ENCODE measurements at regions not wholly inside any gene's neighbourhood (a gene's known extent, or its start where the extent isn't known, plus 50 kb on each side); places are given as distances from the start of the nearest gene placed in this dataset.

DNA sequence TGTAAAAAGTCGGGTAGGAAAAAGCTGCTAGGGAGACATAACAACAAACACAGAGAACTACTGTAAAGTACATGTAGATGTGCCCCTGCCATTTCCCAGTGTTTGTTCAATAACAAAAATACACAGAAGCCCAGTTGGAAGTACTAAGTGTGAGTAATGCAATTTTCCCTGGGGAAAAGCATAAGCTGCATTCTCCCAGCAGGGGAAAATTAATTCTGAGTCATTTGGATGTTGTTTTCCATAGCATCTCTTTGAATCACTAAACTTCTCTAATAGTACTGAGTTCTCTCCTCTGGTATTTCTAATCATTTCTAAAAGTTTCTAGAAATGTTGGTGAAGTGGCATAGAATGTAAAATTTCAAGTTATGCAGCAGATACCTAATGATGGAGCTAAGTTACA, 1114.9 kb downstream of the C4orf33 start:
- Histone ChIP-seq H3K27me3 (replicated peaks; ENCODE audit: insufficient read depth) (no peaks in the 10 kb centered on the region), H3K36me3 (no peaks in the 10 kb centered on the region), H3K4me3 (no peak overlapping the region), H3K9me3 (no peaks in the 10 kb centered on the region), H3K4me1 (replicated peaks) (no peaks in the 10 kb centered on the region), H3K27ac (no peak overlapping the region)
- WGBS, result 17% methylated on average over 1 of the region's 1 CpG
- no peak for DNase-seq (ENCODE audit: low spot score)
- TF ChIP-seq POLR2AphosphoS5 (IDR thresholded peaks at IDR 0.05) (no peak), POLR2A (IDR thresholded peaks at IDR 0.05) (no peak)
- TF ChIP-seq, protein P1, sequence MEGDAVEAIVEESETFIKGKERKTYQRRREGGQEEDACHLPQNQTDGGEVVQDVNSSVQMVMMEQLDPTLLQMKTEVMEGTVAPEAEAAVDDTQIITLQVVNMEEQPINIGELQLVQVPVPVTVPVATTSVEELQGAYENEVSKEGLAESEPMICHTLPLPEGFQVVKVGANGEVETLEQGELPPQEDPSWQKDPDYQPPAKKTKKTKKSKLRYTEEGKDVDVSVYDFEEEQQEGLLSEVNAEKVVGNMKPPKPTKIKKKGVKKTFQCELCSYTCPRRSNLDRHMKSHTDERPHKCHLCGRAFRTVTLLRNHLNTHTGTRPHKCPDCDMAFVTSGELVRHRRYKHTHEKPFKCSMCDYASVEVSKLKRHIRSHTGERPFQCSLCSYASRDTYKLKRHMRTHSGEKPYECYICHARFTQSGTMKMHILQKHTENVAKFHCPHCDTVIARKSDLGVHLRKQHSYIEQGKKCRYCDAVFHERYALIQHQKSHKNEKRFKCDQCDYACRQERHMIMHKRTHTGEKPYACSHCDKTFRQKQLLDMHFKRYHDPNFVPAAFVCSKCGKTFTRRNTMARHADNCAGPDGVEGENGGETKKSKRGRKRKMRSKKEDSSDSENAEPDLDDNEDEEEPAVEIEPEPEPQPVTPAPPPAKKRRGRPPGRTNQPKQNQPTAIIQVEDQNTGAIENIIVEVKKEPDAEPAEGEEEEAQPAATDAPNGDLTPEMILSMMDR (IDR thresholded peaks at IDR 0.05), result no peak
- intact Hi-C loops (cut with DNase I), result no loop called here

- TF ChIP-seq POLR2A (IDR thresholded peaks at IDR 0.05) (no peak), POLR2AphosphoS5 (IDR thresholded peaks at IDR 0.05) (no peak)
- TF ChIP-seq, protein P1 (IDR thresholded peaks at IDR 0.05), result no peak
- Histone ChIP-seq H3K27ac (no peak overlapping the region), H3K27me3 (replicated peaks; ENCODE audit: insufficient read depth) (no peaks in the 10 kb centered on the region), H3K4me1 (replicated peaks) (no peaks in the 10 kb centered on the region), H3K36me3 (no peaks in the 10 kb centered on the region), H3K9me3 (no peaks in the 10 kb centered on the region), H3K4me3 (no peak overlapping the region)
- 57% methylated on average over 3 of the region's 3 CpGs for WGBS
- intact Hi-C loops (cut with DNase I), result no loop called here
- DNase-seq (ENCODE audit: low spot score), result no peak
These were observed 1118.3 kb downstream of the C4orf33 start for GRCh38 chr4:130214268-130214667.

GRCh38 chr4:130233377-130234047, 1137.6 kb downstream of the C4orf33 start:
- H3K27me3 ChIP-seq (replicated peaks; ENCODE audit: insufficient read depth), result no peaks in the 10 kb centered on the region
- 78% methylated on average over 3 of the region's 3 CpGs for WGBS
- no peak for DNase-seq (ENCODE audit: low spot score)
- no peaks in the 10 kb centered on the region for H3K9me3 ChIP-seq
- H3K4me3 ChIP-seq, result no peak overlapping the region
- TF ChIP-seq POLR2AphosphoS5 (IDR thresholded peaks at IDR 0.05) (no peak), POLR2A (IDR thresholded peaks at IDR 0.05) (no peak)
- TF ChIP-seq, protein P1 (IDR thresholded peaks at IDR 0.05), result no peak
- intact Hi-C loops (cut with DNase I), result no loop called here
- H3K27ac ChIP-seq, result no peak overlapping the region
- no peaks in the 10 kb centered on the region for H3K4me1 ChIP-seq (replicated peaks)
- H3K36me3 ChIP-seq, result no peaks in the 10 kb centered on the region

GRCh38 chr4:130238121-130238520, 1142.2 kb downstream of the C4orf33 start:
- Histone ChIP-seq H3K36me3 (no peaks in the 10 kb centered on the region), H3K27ac (no peak overlapping the region), H3K4me1 (replicated peaks) (no peaks in the 10 kb centered on the region), H3K9me3 (no peaks in the 10 kb centered on the region), H3K4me3 (no peak overlapping the region), H3K27me3 (replicated peaks; ENCODE audit: insufficient read depth) (no peaks in the 10 kb centered on the region)
- 19% methylated on average over 3 of the region's 3 CpGs for WGBS
- intact Hi-C loops (cut with DNase I), result no loop called here
- TF ChIP-seq, protein P1 (IDR thresholded peaks at IDR 0.05), result no peak
- no peak for TF ChIP-seq POLR2A (IDR thresholded peaks at IDR 0.05)
- no peak for TF ChIP-seq POLR2AphosphoS5 (IDR thresholded peaks at IDR 0.05)
- DNase-seq (ENCODE audit: low spot score), result no peak

DNA sequence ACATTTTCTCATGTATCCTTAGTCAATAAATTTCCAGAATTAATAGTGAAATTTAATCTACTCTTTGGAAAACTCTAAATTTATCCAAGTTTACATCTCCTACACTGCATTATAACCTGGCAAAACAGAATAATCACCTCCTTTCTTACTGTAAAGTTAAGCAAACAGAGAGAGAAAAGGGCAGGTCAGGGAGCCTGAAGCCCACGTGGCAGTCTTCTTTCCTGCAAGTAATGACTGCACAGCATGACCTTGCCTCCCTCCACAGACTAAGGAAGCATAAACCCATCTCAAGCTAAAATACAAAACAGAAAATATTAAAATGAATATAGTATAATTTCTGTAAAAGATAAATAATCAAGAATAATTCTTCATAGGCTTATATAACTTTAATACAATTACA, 1153.0 kb downstream of the C4orf33 start:
- Histone ChIP-seq H3K4me3 (no peak overlapping the region), H3K9me3 (no peaks in the 10 kb centered on the region), H3K27me3 (replicated peaks; ENCODE audit: insufficient read depth) (no peaks in the 10 kb centered on the region), H3K36me3 (no peaks in the 10 kb centered on the region), H3K4me1 (replicated peaks) (no peaks in the 10 kb centered on the region), H3K27ac (no peak overlapping the region)
- intact Hi-C loops (cut with DNase I), result no loop called here
- no peak for TF ChIP-seq POLR2A (IDR thresholded peaks at IDR 0.05)
- TF ChIP-seq, protein P1 (IDR thresholded peaks at IDR 0.05), result no peak
- no peak for DNase-seq (ENCODE audit: low spot score)
- 4% methylated on average over 1 of the region's 1 CpG for WGBS
